WERI-Rb-1 (cell line): ENCODE measurements at regions not wholly inside any gene's neighbourhood (a gene's known extent, or its start where the extent isn't known, plus 50 kb on each side); places are given as distances from the start of the nearest gene placed in this dataset.
"Not testable (repeated sequence)": the region's sequence is repeated elsewhere in the genome, so short reads cannot be mapped to it uniquely, and the experiment has no call there.

ENCODE experiments used
- DNase-seq: peaks from one replicate; pipeline ENCODE4 v3.0.0-alpha.2; 2020
- H3K27ac ChIP-seq: fragments of 250-450 bp; sonication (Bioruptor Pico); 2 replicates; pipeline ENCODE4 v1.5.1; 2020; ENCODE audit warnings: mild to moderate bottlenecking, moderate library complexity
- H3K27me3 ChIP-seq: fragments of 250-450 bp; sonication (Bioruptor Pico); 2 replicates; pipeline ENCODE4 v1.5.1; 2021; ENCODE audit warnings: mild to moderate bottlenecking, low read depth, moderate library complexity; ENCODE audit not compliant: insufficient read depth, severe bottlenecking
- H3K36me3 ChIP-seq: fragments of 250-450 bp; sonication (Bioruptor Pico); 2 replicates; pipeline ENCODE4 v1.5.1; 2020; ENCODE audit warnings: mild to moderate bottlenecking, moderate library complexity
- H3K4me3 ChIP-seq: 2 replicates; pipeline ENCODE4 v1.5.1; 2011; ENCODE audit warnings: low read depth, mild to moderate bottlenecking, control low read depth, low read length
- H3K9me3 ChIP-seq: fragments of 250-450 bp; sonication (Bioruptor Pico); 2 replicates; pipeline ENCODE4 v1.5.1; 2021; ENCODE audit warnings: mild to moderate bottlenecking, moderate library complexity; ENCODE audit not compliant: severe bottlenecking
- TF ChIP-seq, protein P1 (sequence below): IDR thresholded peaks from 2 replicates; pipeline ENCODE4 v1.5.1; 2011; ENCODE audit warnings: low read depth, mild to moderate bottlenecking, control low read depth, inconsistent platforms, low read length

DNA sequence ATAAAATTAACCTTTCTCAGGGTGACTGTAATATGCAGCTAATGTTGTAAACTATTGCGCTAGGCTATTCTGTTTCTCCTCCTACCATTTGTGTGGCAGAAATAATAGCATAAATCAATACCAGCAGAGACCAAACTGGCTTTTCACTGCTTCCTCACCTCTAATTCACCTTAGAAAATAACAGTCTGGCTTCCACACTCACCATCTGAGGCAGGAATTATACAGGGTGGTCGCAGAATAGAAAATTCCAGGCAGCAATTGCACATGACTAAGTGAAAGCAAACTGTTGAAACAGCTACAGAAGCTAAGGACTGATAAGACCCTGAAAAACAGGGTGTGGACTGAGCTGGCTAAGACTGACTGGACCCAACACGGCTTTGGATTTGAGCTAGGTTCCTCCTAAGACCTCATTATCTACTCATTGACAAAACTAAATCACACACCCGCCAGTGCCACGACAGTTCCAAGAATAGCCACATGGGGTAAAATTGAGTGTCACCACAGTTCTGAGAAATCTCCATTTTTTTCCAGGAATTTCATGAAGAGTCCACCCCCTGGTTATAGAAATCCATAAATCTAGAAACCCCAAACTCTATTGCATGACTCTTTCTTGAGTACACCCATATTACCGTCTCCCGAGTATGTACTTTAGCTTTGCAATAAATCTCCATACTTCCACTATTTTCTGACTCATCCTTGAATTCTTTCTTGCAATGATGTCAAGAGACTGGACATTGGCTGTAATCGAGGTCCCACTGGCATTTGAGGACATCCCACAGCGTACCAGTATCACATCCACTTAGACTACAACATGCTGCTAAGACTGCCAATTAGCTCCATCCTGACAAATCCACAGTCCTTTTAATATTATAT is 60.9 kb upstream of the KCNQ5 start:
- DNase-seq, result peak; percentile 26
- TF ChIP-seq, protein P1, sequence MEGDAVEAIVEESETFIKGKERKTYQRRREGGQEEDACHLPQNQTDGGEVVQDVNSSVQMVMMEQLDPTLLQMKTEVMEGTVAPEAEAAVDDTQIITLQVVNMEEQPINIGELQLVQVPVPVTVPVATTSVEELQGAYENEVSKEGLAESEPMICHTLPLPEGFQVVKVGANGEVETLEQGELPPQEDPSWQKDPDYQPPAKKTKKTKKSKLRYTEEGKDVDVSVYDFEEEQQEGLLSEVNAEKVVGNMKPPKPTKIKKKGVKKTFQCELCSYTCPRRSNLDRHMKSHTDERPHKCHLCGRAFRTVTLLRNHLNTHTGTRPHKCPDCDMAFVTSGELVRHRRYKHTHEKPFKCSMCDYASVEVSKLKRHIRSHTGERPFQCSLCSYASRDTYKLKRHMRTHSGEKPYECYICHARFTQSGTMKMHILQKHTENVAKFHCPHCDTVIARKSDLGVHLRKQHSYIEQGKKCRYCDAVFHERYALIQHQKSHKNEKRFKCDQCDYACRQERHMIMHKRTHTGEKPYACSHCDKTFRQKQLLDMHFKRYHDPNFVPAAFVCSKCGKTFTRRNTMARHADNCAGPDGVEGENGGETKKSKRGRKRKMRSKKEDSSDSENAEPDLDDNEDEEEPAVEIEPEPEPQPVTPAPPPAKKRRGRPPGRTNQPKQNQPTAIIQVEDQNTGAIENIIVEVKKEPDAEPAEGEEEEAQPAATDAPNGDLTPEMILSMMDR, result no peak
- Histone ChIP-seq H3K9me3 (peaks cover 3% of the 10 kb centered on the region), H3K36me3 (no peaks in the 10 kb centered on the region), H3K27ac (peak overlapping the region; percentile 42), H3K27me3 (no peaks in the 10 kb centered on the region), H3K4me3 (no peak overlapping the region)

DNA sequence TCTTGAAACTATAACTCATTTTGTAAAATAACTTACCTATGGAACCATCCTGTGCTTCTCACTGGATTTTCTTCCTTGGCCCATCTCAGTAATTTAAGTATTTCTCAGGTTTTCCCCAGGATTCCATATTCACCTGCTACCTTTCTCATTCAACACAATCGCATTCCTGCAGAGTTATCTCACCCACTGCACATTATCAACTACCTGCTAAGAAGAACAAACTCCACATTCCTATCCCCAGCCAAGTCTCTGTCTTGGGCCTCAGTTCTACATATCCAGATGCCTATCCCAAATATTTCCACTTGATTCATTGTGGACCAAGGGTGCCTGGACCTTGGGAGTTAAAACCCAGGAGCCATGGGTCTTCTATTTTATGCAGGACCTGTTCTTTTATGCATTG is 60.2 kb upstream of the KCNQ5 start:
- DNase-seq, result no peak

DNA sequence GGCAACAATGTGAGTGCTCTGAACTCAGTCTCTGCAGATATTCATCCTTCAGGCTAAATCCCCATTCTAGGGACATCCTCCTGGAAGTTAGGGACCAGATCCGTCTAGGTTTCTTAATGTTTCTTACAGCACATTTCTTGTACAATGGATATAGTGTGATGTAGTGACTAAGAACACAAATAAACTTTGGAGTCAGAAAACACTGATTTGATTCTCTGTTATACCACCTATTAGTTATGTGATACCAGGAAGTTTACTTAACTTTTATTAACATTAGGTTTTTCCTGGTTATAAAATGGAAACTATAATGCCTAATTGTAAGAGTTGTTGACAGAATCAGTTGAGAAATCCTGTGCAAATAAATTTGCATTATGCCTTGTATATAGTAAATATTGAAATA is 57.6 kb upstream of the KCNQ5 start:
- H3K4me3 ChIP-seq, result no peak overlapping the region
- no peak for DNase-seq
- H3K27me3 ChIP-seq, result no peaks in the 10 kb centered on the region
- H3K27ac ChIP-seq, result no peak overlapping the region
- H3K36me3 ChIP-seq, result no peaks in the 10 kb centered on the region
- TF ChIP-seq, protein P1, result no peak
- peaks cover 3% of the 10 kb centered on the region for H3K9me3 ChIP-seq

More for the DNA sequence above, 60.2 kb upstream of the KCNQ5 start:
- Histone ChIP-seq H3K27me3 (no peaks in the 10 kb centered on the region), H3K27ac (no peak overlapping the region), H3K9me3 (peaks cover 3% of the 10 kb centered on the region), H3K4me3 (no peak overlapping the region), H3K36me3 (no peaks in the 10 kb centered on the region)
- TF ChIP-seq, protein P1, result no peak

DNA sequence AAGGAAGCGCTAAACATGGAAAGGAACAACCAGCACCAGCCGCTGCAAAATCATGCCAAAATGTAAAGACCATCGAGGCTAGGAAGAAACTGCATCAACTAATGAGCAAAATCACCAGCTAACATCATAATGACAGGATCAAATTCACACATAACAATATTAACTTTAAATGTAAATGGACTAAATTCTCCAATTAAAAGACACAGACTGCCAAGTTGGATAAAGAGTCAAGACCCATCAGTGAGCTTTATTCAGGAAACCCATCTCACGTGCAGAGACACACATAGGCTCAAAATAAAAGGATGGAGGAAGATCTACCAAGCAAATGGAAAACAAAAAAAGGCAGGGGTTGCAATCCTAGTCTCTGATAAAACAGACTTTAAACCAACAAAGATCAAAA is 49.9 kb upstream of the KCNQ5 start:
- H3K27ac ChIP-seq, H3K36me3 ChIP-seq, H3K4me3 ChIP-seq, H3K27me3 ChIP-seq, DNase-seq, H3K9me3 ChIP-seq: not testable (repeated sequence)
